SK-N-SH (cell line): ENCODE measurements at regions not wholly inside any gene's neighbourhood (a gene's known extent, or its start where the extent isn't known, plus 50 kb on each side); places are given as distances from the start of the nearest gene placed in this dataset.

Experiments
- CTCF ChIA-PET: fragments of 300-600, 350-600 bp; formaldehyde crosslinking; extraction: SDS; loops from one replicate; lab custom pipeline; 2021; lab: Yijun Ruan, JAX
- POLR2A ChIA-PET: fragments of 350-600 bp; sonication (Branson Sonifier 250); formaldehyde crosslinking; extraction: SDS; loops from one replicate; lab custom pipeline; 2020; ENCODE audit warnings: antibody characterized with exemption, inconsistent platforms; lab: Yijun Ruan, JAX
- DNase-seq: peaks from one replicate; pipeline ENCODE4 v3.0.0; 2012
- H2AFZ ChIP-seq: fragments of 200-600 bp; sonication (generic); 2 replicates; pipeline ENCODE4 v1.8.1; 2016; ENCODE audit warnings: antibody characterized with exemption, mild to moderate bottlenecking, low read depth
- H3F3A ChIP-seq: fragments of 200-600 bp; sonication (generic); replicated peaks from 2 replicates; pipeline ENCODE3; 2016; ENCODE audit warnings: antibody characterized with exemption, mild to moderate bottlenecking; ENCODE audit not compliant: insufficient read depth
- H3K27ac ChIP-seq, 2 experiments: fragments of 200-500 bp in 1 of 2; fragments of 200-600 bp in 1 of 2; sonication (Bioruptor generic) in 1 of 2; sonication (generic), shearing (Covaris generic) in 1 of 2; 2 replicates each; pipeline versions ENCODE4 v1.5.1 to v1.6.1; 2014 to 2016; ENCODE audit warnings: low read depth in 2 of 2, inconsistent platforms in 1 of 2, low read length in 1 of 2, mild to moderate bottlenecking in 1 of 2, mixed read lengths in 1 of 2
- H3K27me3 ChIP-seq: fragments of 200-600 bp; sonication (generic), shearing (Covaris generic); 2 replicates; pipeline ENCODE4 v1.6.1; 2016; ENCODE audit warnings: mixed run types; ENCODE audit not compliant: insufficient read depth
- H3K36me3 ChIP-seq, 2 experiments: fragments of 200-500 bp in 1 of 2; fragments of 200-600 bp in 1 of 2; sonication (Bioruptor generic) in 1 of 2; sonication (generic) in 1 of 2; replicated peaks in 1 of 2; 2 replicates each; pipeline versions ENCODE3 to v1.5.1; 2014 to 2016; ENCODE audit warnings: low read length in 1 of 2, mild to moderate bottlenecking in 1 of 2; ENCODE audit not compliant: insufficient read depth in 2 of 2, control insufficient read depth in 1 of 2
- H3K4me1 ChIP-seq, 2 experiments: fragments of 200-500 bp in 1 of 2; fragments of 200-600 bp in 1 of 2; sonication (Bioruptor generic) in 1 of 2; sonication (generic), shearing (Covaris generic) in 1 of 2; 2 replicates each; pipeline versions ENCODE4 v1.5.1 to v1.6.1; 2014 to 2016; ENCODE audit warnings: low read depth in 1 of 2, low read length in 1 of 2, mixed run types in 1 of 2; ENCODE audit not compliant: insufficient read depth in 2 of 2, control insufficient read depth in 1 of 2
- H3K4me2 ChIP-seq: fragments of 200-600 bp; sonication (generic), shearing (Covaris generic); 2 replicates; pipeline ENCODE4 v1.6.1; 2017; ENCODE audit warnings: mixed run types
- H3K4me3 ChIP-seq, 2 experiments: fragments of 200-500 bp in 1 of 2; fragments of 200-600 bp in 1 of 2; sonication (Bioruptor generic) in 1 of 2; sonication (generic), shearing (Covaris generic) in 1 of 2; 2 replicates each; pipeline versions ENCODE4 v1.5.1 to v1.8.1; 2014 to 2016; ENCODE audit warnings: low read depth in 2 of 2, inconsistent platforms in 1 of 2, low read length in 1 of 2, mild to moderate bottlenecking in 1 of 2, mixed read lengths in 1 of 2, moderate library complexity in 1 of 2
- H3K79me2 ChIP-seq: fragments of 200-600 bp; sonication (generic); 2 replicates; pipeline ENCODE4 v1.8.1; 2017; ENCODE audit warnings: mild to moderate bottlenecking; ENCODE audit not compliant: insufficient read depth
- H3K9ac ChIP-seq: fragments of 200-600 bp; sonication (generic); 2 replicates; pipeline ENCODE4 v1.6.1; 2017; ENCODE audit warnings: mixed run types
- H3K9me2 ChIP-seq: fragments of 200-600 bp; sonication (generic); 2 replicates; pipeline ENCODE4 v1.6.1; 2017; ENCODE audit warnings: mixed run types
- H3K9me3 ChIP-seq: fragments of 200-600 bp; sonication (generic); 2 replicates; pipeline ENCODE4 v1.6.1; 2017; ENCODE audit warnings: mixed run types, mild to moderate bottlenecking, moderate library complexity
- H4K20me1 ChIP-seq: fragments of 200-600 bp; sonication (generic); 2 replicates; pipeline ENCODE4 v1.6.1; 2017; ENCODE audit warnings: mild to moderate bottlenecking, mixed run types; ENCODE audit not compliant: insufficient read depth
- TCF12 ChIP-seq: IDR thresholded peaks from 2 replicates; pipeline ENCODE4 v1.4.0; 2012
- WGBS: methylation state at CpG from one replicate; pipeline ENCODE4 v1.1.6; 2017; ENCODE audit warnings: low lambda C conversion rate; 5-methylcytosine and 5-hydroxymethylcytosine counted together
- TF ChIP-seq, protein P1 (sequence below): IDR thresholded peaks from 2 replicates; pipeline ENCODE4; 2012

DNA sequence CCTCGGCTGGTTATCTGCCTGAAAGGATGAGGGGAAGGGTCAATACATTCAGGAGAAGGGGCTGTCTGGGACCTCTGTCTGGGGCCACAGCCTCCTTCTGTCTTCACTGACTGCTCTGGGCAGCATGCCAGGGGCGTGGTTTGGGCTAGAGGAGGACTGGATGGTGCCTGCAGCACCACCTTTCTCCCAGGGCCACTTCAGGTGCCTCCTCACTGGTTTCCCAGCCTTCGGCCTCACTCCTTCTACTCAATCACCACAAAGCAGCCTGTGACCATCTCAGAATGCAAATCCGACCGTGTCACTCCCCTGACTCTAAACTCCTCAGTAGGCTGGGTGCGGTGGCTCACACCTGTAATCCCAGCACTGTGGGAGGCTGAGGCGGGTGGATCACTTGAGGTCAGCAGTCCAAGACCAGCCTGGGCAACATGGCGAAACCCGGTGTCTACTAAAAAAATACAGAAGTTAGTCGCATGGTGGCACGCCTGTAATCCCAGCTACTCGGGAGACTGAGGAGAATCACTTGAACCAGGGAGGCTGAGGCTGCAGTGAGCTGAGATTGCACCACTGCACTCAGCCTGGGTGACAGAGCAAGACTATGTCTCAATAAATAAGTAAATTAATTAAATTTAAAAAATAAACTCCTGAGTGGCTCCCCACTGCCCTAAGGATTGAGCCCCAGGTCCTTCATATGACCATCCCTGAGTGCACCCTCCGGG is 50.1 kb upstream of the ECE1 start:
- Histone ChIP-seq H3K4me3 (no peak overlapping the region), H3K79me2 (peaks cover 60% of the 10 kb centered on the region), H3K27me3 (no peaks in the 10 kb centered on the region), H3K9me3 (no peaks in the 10 kb centered on the region), H3K27ac (no peak overlapping the region; a peak in 1 of 4 replicates), H3K4me1 (peaks cover 14 to 81% of the 10 kb centered on the region in 2 experiments), H3F3A (peaks cover 6% of the 10 kb centered on the region), H3K4me2 (no peak overlapping the region), H3K36me3 (no peaks in the 10 kb centered on the region), H3K9me2 (no peaks in the 10 kb centered on the region), H2AFZ (no peak overlapping the region), H3K9ac (no peak overlapping the region), H4K20me1 (peaks cover 10% of the 10 kb centered on the region; the same call in 1 of the 2 replicates)
- 87% methylated on average over 12 of the region's 13 CpGs for WGBS
- no peak for DNase-seq
- ChIA-PET CTCF (interaction anchor here (0.6 to 7.7 kb wide), 5 partner anchors 26 to 86 kb away, joined by 3 to 65 read pairs (median 4); no protein-coding TSS in a partner anchor), POLR2A (no interaction called here)
- TF ChIP-seq, protein P1, sequence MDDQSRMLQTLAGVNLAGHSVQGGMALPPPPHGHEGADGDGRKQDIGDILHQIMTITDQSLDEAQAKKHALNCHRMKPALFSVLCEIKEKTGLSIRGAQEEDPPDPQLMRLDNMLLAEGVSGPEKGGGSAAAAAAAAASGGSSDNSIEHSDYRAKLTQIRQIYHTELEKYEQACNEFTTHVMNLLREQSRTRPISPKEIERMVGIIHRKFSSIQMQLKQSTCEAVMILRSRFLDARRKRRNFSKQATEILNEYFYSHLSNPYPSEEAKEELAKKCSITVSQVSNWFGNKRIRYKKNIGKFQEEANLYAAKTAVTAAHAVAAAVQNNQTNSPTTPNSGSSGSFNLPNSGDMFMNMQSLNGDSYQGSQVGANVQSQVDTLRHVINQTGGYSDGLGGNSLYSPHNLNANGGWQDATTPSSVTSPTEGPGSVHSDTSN = no peak
- no peak for TF ChIP-seq TCF12
